Liver (tissue), 3 donors: ENCODE measurements at regions not wholly inside any gene's neighbourhood (a gene's known extent, or its start where the extent isn't known, plus 50 kb on each side); places are given as distances from the start of the nearest gene placed in this dataset.

Experiments
- CTCF ChIP-seq: fragments of 150-350 bp; IDR thresholded peaks from 2 replicates; pipeline ENCODE4 v1.5.1; 2017; ENCODE audit warnings: improper control_type of control experiment, low read depth, low read length; ENCODE audit not compliant: missing input control
- HNF4G ChIP-seq: IDR thresholded peaks from 2 replicates; pipeline ENCODE4 v1.6.1; 2016; ENCODE audit warnings: antibody characterized with exemption
- MAX ChIP-seq: IDR thresholded peaks from 2 replicates; pipeline ENCODE4 v1.6.1; 2016; ENCODE audit warnings: antibody characterized with exemption
- RAD21 ChIP-seq, 2 donors: IDR thresholded peaks; 2 replicates each; pipeline ENCODE4 v1.6.1; 2016; ENCODE audit warnings: antibody characterized with exemption in 2 of 2, mild to moderate bottlenecking in 2 of 2
- SP1 ChIP-seq: IDR thresholded peaks from 2 replicates; pipeline ENCODE4 v1.6.1; 2018; ENCODE audit warnings: antibody characterized with exemption, mild to moderate bottlenecking
- TAF1 ChIP-seq: conservative IDR thresholded peaks from 2 replicates; pipeline ENCODE4 v1.6.1; 2016; ENCODE audit warnings: antibody characterized with exemption, mild to moderate bottlenecking
- YY1 ChIP-seq: IDR thresholded peaks from 2 replicates; pipeline ENCODE4 v1.6.1; 2016; ENCODE audit warnings: antibody characterized with exemption, mild to moderate bottlenecking
- donor health status: healthy.
- donor health status: healthy.

- no peak for TF ChIP-seq RAD21 (IDR thresholded peaks at IDR 0.05)
- no peak for TF ChIP-seq MAX
- TF ChIP-seq CTCF = no peak
- TF ChIP-seq SP1 = no peak
- TF ChIP-seq YY1 = no peak
- TF ChIP-seq TAF1 = no peak
- TF ChIP-seq HNF4G = no peak
Observed at GRCh38 chr10:57921140-57921539, 346.6 kb downstream of the IPMK start.
